ENCODE measurements at regions not wholly inside any gene's neighbourhood (a gene's known extent, or its start where the extent isn't known, plus 50 kb on each side); places are given as distances from the start of the nearest gene placed in this dataset.

DNA sequence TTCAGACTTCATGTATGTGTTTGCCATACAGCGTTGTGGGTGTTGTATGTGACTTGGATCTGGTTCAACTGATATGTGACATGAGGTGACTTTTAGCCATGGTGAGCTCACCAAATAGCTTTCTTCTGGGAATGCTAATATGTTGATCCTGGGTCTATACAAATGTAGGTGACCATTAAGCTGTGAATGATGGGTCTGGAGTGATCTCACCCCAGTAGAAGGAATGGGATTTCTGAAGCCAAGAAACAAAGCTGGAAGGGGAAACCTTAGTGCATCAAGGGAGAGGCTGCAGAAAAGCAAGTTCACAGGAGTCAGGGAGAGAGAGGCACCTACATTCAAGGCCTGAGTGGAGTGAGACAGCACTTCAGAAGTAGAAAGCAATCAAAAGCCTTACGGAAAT lies 421.0 kb upstream of the THRB start:
- TF ChIP-seq CTCF (conservative IDR thresholded peaks at IDR 0.05; ENCODE audit: low read length) = no peak
- TF ChIP-seq EZH2phosphoT487 (IDR thresholded peaks at IDR 0.05; ENCODE audit: borderline replicate concordance, low read depth, low read length) = no peak

All from OCI-LY7 (cell line).